HL-60 (cell line): ENCODE measurements at regions not wholly inside any gene's neighbourhood (a gene's known extent, or its start where the extent isn't known, plus 50 kb on each side); places are given as distances from the start of the nearest gene placed in this dataset.

Source experiments
- GABPA ChIP-seq: IDR thresholded peaks from 2 replicates; pipeline ENCODE4 v1.6.1; 2012; ENCODE audit warnings: low read depth
- POLR2AphosphoS5 ChIP-seq: IDR thresholded peaks from 2 replicates; pipeline ENCODE4 v1.6.1; 2012; ENCODE audit warnings: low read depth
- SPI1 ChIP-seq: IDR thresholded peaks from 2 replicates; pipeline ENCODE4 v1.6.1; 2012; ENCODE audit warnings: low read depth, mild to moderate bottlenecking, borderline replicate concordance
- TF ChIP-seq, protein P1 (sequence below): IDR thresholded peaks from one replicate; pipeline ENCODE4 v1.5.1; 2011; ENCODE audit warnings: low read length, control low read depth, inconsistent platforms; ENCODE audit not compliant: insufficient read depth
- TF ChIP-seq, protein P2 (sequence below): IDR thresholded peaks from 2 replicates; pipeline ENCODE4 v1.6.1; 2012; ENCODE audit warnings: low read depth; ENCODE audit not compliant: insufficient replicate concordance

DNA sequence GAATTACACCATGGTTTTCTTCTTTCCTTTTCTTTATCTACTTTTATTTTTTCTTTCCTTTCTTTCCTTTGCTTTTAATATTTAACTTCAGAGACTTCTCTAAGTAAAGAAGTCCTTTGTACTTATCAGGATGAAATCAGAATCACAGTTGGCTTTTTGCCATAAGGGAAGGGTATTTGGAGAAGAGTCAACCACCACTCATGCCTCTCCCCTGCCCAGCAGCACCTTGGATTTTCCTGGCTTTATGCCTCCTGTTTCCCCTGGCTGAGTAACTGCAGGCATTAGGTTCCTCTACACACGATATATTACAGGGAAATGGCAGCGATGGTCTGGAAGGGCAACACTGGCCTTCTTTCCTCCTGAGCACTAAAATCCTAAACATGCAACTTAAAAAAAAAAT lies 266.4 kb upstream of the CAND1 start:
- no peak for TF ChIP-seq GABPA
- no peak for TF ChIP-seq POLR2AphosphoS5
- TF ChIP-seq, protein P1, sequence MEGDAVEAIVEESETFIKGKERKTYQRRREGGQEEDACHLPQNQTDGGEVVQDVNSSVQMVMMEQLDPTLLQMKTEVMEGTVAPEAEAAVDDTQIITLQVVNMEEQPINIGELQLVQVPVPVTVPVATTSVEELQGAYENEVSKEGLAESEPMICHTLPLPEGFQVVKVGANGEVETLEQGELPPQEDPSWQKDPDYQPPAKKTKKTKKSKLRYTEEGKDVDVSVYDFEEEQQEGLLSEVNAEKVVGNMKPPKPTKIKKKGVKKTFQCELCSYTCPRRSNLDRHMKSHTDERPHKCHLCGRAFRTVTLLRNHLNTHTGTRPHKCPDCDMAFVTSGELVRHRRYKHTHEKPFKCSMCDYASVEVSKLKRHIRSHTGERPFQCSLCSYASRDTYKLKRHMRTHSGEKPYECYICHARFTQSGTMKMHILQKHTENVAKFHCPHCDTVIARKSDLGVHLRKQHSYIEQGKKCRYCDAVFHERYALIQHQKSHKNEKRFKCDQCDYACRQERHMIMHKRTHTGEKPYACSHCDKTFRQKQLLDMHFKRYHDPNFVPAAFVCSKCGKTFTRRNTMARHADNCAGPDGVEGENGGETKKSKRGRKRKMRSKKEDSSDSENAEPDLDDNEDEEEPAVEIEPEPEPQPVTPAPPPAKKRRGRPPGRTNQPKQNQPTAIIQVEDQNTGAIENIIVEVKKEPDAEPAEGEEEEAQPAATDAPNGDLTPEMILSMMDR: no peak
- TF ChIP-seq, protein P2, sequence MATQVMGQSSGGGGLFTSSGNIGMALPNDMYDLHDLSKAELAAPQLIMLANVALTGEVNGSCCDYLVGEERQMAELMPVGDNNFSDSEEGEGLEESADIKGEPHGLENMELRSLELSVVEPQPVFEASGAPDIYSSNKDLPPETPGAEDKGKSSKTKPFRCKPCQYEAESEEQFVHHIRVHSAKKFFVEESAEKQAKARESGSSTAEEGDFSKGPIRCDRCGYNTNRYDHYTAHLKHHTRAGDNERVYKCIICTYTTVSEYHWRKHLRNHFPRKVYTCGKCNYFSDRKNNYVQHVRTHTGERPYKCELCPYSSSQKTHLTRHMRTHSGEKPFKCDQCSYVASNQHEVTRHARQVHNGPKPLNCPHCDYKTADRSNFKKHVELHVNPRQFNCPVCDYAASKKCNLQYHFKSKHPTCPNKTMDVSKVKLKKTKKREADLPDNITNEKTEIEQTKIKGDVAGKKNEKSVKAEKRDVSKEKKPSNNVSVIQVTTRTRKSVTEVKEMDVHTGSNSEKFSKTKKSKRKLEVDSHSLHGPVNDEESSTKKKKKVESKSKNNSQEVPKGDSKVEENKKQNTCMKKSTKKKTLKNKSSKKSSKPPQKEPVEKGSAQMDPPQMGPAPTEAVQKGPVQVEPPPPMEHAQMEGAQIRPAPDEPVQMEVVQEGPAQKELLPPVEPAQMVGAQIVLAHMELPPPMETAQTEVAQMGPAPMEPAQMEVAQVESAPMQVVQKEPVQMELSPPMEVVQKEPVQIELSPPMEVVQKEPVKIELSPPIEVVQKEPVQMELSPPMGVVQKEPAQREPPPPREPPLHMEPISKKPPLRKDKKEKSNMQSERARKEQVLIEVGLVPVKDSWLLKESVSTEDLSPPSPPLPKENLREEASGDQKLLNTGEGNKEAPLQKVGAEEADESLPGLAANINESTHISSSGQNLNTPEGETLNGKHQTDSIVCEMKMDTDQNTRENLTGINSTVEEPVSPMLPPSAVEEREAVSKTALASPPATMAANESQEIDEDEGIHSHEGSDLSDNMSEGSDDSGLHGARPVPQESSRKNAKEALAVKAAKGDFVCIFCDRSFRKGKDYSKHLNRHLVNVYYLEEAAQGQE: no peak
- TF ChIP-seq SPI1: no peak
